ENCODE measurements at regions not wholly inside any gene's neighbourhood (a gene's known extent, or its start where the extent isn't known, plus 50 kb on each side); places are given as distances from the start of the nearest gene placed in this dataset.

DNA sequence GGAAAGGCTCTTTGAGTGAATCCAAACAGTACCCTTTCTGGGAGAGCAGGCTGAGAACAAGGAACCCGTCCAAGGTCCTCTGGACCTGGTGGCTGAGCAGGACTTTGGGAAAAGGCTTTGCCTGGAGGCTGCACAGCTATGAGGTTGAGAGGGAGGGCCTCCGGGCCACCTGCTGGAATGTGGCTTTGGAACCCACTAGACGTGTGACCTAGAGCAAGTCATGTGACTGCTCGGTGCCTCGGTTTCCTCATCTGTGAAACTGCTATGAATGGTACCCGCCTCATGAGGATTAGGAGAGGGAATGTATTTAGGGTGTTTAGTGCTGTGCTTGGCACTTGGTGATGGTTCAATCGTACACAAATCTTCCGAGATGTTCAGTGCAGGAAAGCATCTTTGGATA is 50.4 kb downstream of the HAPSTR1 start:
- H3K9me3 Mint-ChIP-seq (ENCODE audit: low read depth) = peaks cover 3% of the 10 kb centered on the region
- peaks cover 1% of the 10 kb centered on the region for H3K4me1 Mint-ChIP-seq (ENCODE audit: low read depth)
- H3K27me3 Mint-ChIP-seq = peaks cover 10% of the 10 kb centered on the region
- no peak overlapping the region for H3K4me3 Mint-ChIP-seq (ENCODE audit: low read depth)
- no peak for DNase-seq (ENCODE audit: low spot score, unreplicated experiment)
- no peak overlapping the region for H3K27ac Mint-ChIP-seq
- TF ChIP-seq, protein P1, sequence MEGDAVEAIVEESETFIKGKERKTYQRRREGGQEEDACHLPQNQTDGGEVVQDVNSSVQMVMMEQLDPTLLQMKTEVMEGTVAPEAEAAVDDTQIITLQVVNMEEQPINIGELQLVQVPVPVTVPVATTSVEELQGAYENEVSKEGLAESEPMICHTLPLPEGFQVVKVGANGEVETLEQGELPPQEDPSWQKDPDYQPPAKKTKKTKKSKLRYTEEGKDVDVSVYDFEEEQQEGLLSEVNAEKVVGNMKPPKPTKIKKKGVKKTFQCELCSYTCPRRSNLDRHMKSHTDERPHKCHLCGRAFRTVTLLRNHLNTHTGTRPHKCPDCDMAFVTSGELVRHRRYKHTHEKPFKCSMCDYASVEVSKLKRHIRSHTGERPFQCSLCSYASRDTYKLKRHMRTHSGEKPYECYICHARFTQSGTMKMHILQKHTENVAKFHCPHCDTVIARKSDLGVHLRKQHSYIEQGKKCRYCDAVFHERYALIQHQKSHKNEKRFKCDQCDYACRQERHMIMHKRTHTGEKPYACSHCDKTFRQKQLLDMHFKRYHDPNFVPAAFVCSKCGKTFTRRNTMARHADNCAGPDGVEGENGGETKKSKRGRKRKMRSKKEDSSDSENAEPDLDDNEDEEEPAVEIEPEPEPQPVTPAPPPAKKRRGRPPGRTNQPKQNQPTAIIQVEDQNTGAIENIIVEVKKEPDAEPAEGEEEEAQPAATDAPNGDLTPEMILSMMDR (IDR thresholded peaks at IDR 0.05; ENCODE audit: unreplicated experiment) = no peak
- H3K36me3 Mint-ChIP-seq (ENCODE audit: insufficient read depth) = peaks cover 3% of the 10 kb centered on the region

- no peak for DNase-seq (ENCODE audit: low spot score, unreplicated experiment)
- Mint-ChIP-seq H3K9me3 (ENCODE audit: low read depth) (peaks cover 3% of the 10 kb centered on the region), H3K27me3 (no peaks in the 10 kb centered on the region), H3K4me1 (ENCODE audit: low read depth) (peaks cover 1% of the 10 kb centered on the region), H3K27ac (no peak overlapping the region), H3K36me3 (ENCODE audit: insufficient read depth) (peaks cover 3% of the 10 kb centered on the region), H3K4me3 (ENCODE audit: low read depth) (no peak overlapping the region)
- TF ChIP-seq, protein P1 (IDR thresholded peaks at IDR 0.05; ENCODE audit: unreplicated experiment) = no peak
Observed at GRCh38 chr16:9144106-9144505, 52.7 kb downstream of the HAPSTR1 start.

- no peak for DNase-seq (ENCODE audit: low spot score, unreplicated experiment)
- no peak overlapping the region for H3K27ac Mint-ChIP-seq
Observed at GRCh38 chr16:9148374-9149015, 57.1 kb downstream of the HAPSTR1 start.

DNA sequence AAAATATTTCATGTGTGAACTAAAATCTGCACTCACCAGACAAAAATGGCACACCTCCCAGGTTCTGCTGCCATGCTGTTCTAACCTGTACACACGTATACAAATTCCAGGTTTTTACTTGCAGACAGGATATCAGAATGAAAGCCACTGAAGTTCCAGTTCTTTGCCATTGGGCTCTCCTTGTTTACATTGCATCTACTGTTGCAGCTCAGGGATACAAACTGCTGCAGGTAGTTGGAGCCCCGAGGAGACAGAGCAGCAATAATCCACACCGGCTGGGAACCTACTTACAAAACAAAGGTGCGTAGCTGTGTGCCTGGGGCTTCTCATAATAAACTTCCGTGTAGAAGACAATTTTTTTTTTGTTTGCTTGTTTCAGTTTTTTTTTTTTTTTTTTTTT is 59.6 kb downstream of the HAPSTR1 start:
- peaks cover 16% of the 10 kb centered on the region for H3K27me3 Mint-ChIP-seq
- H3K4me3 Mint-ChIP-seq (ENCODE audit: low read depth) = no peak overlapping the region
- no peaks in the 10 kb centered on the region for H3K36me3 Mint-ChIP-seq (ENCODE audit: insufficient read depth)
- H3K27ac Mint-ChIP-seq = no peak overlapping the region
- peaks cover 6% of the 10 kb centered on the region for H3K9me3 Mint-ChIP-seq (ENCODE audit: low read depth)
- H3K4me1 Mint-ChIP-seq (ENCODE audit: low read depth) = peaks cover 1% of the 10 kb centered on the region
- no peak for DNase-seq (ENCODE audit: low spot score, unreplicated experiment)
- TF ChIP-seq, protein P1 (IDR thresholded peaks at IDR 0.05; ENCODE audit: unreplicated experiment) = no peak

More at GRCh38 chr16:9148374-9149015, 57.1 kb downstream of the HAPSTR1 start:
- Mint-ChIP-seq H3K36me3 (ENCODE audit: insufficient read depth) (peaks cover 1% of the 10 kb centered on the region), H3K9me3 (ENCODE audit: low read depth) (peaks cover 5% of the 10 kb centered on the region), H3K27me3 (peaks cover 5% of the 10 kb centered on the region), H3K4me3 (ENCODE audit: low read depth) (no peak overlapping the region), H3K4me1 (ENCODE audit: low read depth) (peaks cover 1% of the 10 kb centered on the region)
- TF ChIP-seq, protein P1 (IDR thresholded peaks at IDR 0.05; ENCODE audit: unreplicated experiment) = no peak

GRCh38 chr16:9151597-9151996 is 60.2 kb downstream of the HAPSTR1 start:
- TF ChIP-seq, protein P1 (IDR thresholded peaks at IDR 0.05; ENCODE audit: unreplicated experiment) = no peak
- DNase-seq (ENCODE audit: low spot score, unreplicated experiment) = no peak
- no peak overlapping the region for H3K27ac Mint-ChIP-seq
- H3K4me3 Mint-ChIP-seq (ENCODE audit: low read depth) = no peak overlapping the region
- peaks cover 16% of the 10 kb centered on the region for H3K27me3 Mint-ChIP-seq
- H3K9me3 Mint-ChIP-seq (ENCODE audit: low read depth) = peaks cover 6% of the 10 kb centered on the region
- no peaks in the 10 kb centered on the region for H3K36me3 Mint-ChIP-seq (ENCODE audit: insufficient read depth)
- peaks cover 1% of the 10 kb centered on the region for H3K4me1 Mint-ChIP-seq (ENCODE audit: low read depth)
